RPMI8226 (cell line): ENCODE measurements at regions not wholly inside any gene's neighbourhood (a gene's known extent, or its start where the extent isn't known, plus 50 kb on each side); places are given as distances from the start of the nearest gene placed in this dataset.

Experiments
- DNase-seq: peaks from one replicate; pipeline ENCODE4 v3.0.0-alpha.2; 2015

GRCh38 chr4:181969151-181969550, 274.1 kb upstream of the TENM3 start:
- DNase-seq = no peak

- no peak for DNase-seq
These were observed 272.8 kb upstream of the TENM3 start for GRCh38 chr4:181970366-181970765.

GRCh38 chr4:181971411-181971810, 271.8 kb upstream of the TENM3 start:
- peak; percentile 24 for DNase-seq

- DNase-seq = no peak
These were observed 271.2 kb upstream of the TENM3 start for GRCh38 chr4:181971973-181972372.

- no peak for DNase-seq
These were observed 266.4 kb upstream of the TENM3 start for GRCh38 chr4:181976764-181977163.

GRCh38 chr4:181982437-181982836, 260.8 kb upstream of the TENM3 start:
- no peak for DNase-seq

- no peak for DNase-seq
These were observed 260.3 kb upstream of the TENM3 start for GRCh38 chr4:181982856-181983255.

- DNase-seq = no peak
These were observed 255.8 kb upstream of the TENM3 start for GRCh38 chr4:181987392-181987791.

GRCh38 chr4:181989071-181989470, 254.1 kb upstream of the TENM3 start:
- no peak for DNase-seq

- DNase-seq = no peak
These were observed 251.7 kb upstream of the TENM3 start for GRCh38 chr4:181991369-181992108.

- no peak for DNase-seq
These were observed 244.6 kb upstream of the TENM3 start for GRCh38 chr4:181998398-181999295.

- DNase-seq = no peak
These were observed 243.1 kb upstream of the TENM3 start for GRCh38 chr4:182000077-182000476.

- DNase-seq = no peak
These were observed 232.3 kb upstream of the TENM3 start for GRCh38 chr4:182010876-182011275.

- DNase-seq = no peak
These were observed 229.0 kb upstream of the TENM3 start for GRCh38 chr4:182014164-182014563.

- DNase-seq = no peak
These were observed 228.2 kb upstream of the TENM3 start for GRCh38 chr4:182015014-182015413.

- no peak for DNase-seq
These were observed 227.3 kb upstream of the TENM3 start for GRCh38 chr4:182015893-182016292.

GRCh38 chr4:182017038-182017437, 226.2 kb upstream of the TENM3 start:
- DNase-seq = no peak

GRCh38 chr4:182018691-182019090, 224.5 kb upstream of the TENM3 start:
- DNase-seq = no peak

GRCh38 chr4:182019148-182019652, 224.0 kb upstream of the TENM3 start:
- no peak for DNase-seq

- DNase-seq = no peak
These were observed 220.3 kb upstream of the TENM3 start for GRCh38 chr4:182022909-182023308.

- DNase-seq = no peak
These were observed 219.7 kb upstream of the TENM3 start for GRCh38 chr4:182023469-182023868.

GRCh38 chr4:182042945-182043344, 200.3 kb upstream of the TENM3 start:
- DNase-seq = no peak

- no peak for DNase-seq
These were observed 194.3 kb upstream of the TENM3 start for GRCh38 chr4:182048871-182049270.

GRCh38 chr4:182056866-182057265, 186.3 kb upstream of the TENM3 start:
- no peak for DNase-seq
